Right lung (tissue), 2 donors: ENCODE measurements at regions not wholly inside any gene's neighbourhood (a gene's known extent, or its start where the extent isn't known, plus 50 kb on each side); places are given as distances from the start of the nearest gene placed in this dataset.

Experiments
- DNase-seq, 2 donors: peaks; one replicate each; pipeline ENCODE4 v3.0.0-alpha.2; 2013

DNA sequence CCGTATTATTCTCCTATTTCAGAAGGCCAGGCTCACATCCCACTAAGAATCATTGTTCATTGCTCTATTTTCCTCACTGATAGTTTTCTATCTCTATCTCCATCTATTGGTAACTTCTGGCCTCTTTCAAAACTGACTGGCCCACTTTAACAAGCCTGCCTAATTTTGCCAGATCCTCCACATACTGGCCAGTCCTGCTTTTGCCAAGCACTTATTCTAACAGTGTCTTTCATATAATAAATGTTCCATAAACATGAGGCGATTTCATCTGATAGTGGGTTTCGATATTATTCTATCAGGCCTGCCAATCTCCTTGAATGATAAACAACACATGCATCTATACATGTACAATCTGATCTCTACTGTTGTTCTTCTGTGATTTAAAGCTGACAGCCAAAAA, 125.9 kb upstream of the KCNH7 start:
- DNase-seq = no peak

GRCh38 chr2:162963156-162963555, 124.6 kb upstream of the KCNH7 start:
- DNase-seq = no peak

GRCh38 chr2:162945785-162946184, 107.2 kb upstream of the KCNH7 start:
- no peak for DNase-seq

DNA sequence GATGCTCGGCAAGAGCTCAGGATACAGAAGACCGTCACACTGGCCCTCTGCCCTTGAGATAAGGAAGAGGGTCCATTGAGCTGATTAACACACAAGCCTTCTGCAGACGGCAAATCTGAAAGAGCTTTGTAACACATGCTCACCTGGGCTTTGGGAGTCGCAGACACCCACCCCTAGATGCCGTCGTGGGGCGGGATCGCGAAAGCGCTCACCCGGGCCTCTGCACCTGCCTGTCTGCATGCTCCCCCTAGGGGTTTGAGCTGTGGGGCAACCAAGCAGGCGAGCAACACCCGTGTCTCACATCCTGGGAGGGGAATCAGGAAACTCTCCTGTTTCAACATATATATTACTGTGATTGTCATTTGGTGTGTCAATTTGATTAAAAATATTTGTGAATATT, 99.8 kb upstream of the KCNH7 start:
- DNase-seq = no peak

DNA sequence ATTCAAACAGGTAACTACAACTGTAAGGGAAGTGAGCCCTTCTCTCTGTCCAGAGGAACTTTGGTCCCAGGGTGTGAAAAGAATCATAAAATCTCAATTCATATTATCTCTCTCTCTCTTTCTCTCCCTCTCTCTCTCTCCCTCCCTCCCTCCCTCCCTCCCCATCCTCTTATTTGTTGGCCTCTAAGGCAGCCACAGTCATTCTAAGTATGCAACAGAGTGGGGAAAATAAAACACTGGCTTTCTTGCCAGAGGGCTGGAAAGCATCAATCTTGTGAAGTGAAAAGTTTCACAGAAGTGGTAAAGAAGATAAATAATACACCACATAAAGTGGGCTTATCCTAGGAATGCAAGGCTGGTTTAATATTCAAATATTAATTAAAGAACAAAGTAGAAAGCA, 95.6 kb upstream of the KCNH7 start:
- DNase-seq = no peak

- DNase-seq = no peak
Measured at GRCh38 chr2:162932416-162932815, 93.8 kb upstream of the KCNH7 start.

DNA sequence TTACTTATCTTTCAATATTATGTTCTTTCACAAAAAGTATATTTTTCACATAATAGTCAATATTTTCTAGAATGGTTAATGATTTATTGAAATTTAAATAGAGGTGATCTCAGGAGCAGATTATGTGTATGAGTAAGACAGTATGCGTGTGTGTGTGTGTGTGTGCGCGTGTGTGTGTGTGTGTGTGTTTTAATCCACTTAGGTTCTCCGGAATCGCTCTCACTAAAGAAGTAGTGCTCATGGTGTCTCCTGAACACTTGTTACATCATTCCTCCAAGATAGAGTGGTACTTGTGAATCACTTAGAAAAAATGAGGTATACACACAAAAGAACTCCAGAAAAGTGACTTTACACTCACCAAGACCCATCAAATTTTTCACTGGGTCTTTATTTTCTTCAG, 91.0 kb upstream of the KCNH7 start:
- DNase-seq = peak in 1 of 2 donors; percentile 8

DNA sequence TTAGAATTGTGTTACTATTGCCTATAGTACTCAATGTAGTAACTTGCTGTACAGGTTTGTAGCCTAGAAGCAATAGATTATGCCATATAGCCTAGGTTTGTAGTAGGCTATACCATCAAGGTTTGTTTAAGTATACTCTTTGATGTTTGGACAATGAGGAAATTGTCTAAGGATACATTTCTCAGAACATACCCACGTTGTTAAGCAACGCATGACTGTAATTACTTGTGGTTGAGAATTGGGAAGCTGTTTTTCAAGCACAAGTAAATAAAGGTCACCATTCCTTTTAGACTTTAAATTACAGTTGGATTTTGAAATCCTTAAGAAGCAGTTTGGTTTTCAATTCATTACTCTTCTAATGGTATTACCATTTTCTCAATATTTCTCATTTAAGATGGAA, 89.8 kb upstream of the KCNH7 start:
- no peak for DNase-seq

GRCh38 chr2:162926907-162927306, 88.3 kb upstream of the KCNH7 start:
- no peak for DNase-seq

DNA sequence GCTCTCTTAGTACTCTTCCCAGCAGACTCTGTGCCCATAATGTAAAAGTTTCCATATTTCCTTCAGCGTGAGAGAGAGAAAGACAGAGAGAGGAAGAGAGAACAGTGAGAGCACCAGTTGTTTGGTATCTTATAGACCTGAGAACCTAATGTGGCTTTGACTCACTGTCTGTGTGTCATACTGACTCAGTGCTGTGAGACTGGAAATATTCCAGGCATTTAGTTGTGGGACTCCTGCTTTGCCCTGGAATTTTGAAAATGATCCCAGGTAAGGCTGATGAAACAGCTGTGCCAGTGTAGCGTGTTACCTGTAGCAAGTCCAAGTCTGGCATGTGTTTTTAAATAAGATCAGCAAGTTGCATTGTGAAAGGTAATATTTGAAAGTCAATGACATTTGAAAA, 87.9 kb upstream of the KCNH7 start:
- DNase-seq = no peak

DNA sequence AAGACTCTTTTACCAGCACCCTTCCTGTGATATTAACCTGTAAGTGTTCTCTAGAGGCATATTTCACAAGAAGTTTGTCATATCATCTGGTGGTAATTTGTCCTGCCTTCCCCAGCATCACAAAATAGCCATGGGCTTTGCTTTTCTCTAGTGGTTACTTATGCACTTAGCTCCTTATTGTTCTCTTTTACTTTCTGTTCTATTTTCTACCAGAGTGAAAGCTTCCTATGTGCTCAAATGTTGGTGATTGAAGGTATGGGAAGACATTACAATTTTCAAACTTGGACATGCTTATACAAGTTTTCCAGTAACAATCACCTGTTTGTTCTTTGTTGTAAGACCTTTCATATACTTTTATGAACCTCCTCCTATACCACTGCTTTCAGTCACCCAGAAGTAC, 87.0 kb upstream of the KCNH7 start:
- no peak for DNase-seq

DNA sequence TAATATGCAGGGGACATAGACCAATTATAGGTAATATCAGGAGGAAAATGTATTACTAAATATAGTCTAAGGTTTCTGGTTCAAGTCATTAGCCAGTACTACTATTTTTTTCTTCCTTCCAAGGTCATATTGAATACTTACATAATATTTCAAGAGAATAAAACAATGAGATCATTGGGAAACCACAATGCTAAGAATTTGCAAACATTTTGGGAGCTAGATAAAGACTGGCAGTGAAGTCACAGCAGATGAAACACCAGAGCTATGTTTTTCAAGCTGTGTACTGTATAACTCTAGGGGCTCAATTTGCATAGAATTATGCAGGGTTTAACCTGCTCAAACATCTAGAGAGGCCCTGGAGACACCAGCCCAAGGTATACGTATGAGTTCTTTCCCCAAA, 80.5 kb upstream of the KCNH7 start:
- DNase-seq = no peak

DNA sequence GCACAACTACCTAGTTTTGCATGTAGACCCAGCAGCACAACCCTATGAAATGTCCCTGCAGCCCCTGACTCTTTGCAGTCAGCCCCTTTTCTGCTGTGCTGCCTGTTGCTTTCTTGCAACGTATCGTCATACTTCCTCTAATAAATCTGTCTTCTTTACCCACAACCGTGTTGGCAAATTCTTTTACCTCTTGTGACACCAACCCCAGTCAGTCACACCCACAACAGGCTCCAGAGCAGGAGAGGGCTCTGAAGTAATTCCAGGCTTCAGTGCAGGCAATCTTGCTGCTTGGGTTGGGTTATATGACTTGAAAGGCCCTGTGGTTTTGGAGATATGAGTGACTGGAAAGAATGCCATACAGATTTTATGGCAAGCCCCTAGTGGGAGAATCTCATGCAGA, 79.1 kb upstream of the KCNH7 start:
- DNase-seq = no peak

GRCh38 chr2:162916286-162916801, 77.8 kb upstream of the KCNH7 start:
- DNase-seq = no peak

GRCh38 chr2:162915858-162916257, 77.3 kb upstream of the KCNH7 start:
- DNase-seq = no peak

DNA sequence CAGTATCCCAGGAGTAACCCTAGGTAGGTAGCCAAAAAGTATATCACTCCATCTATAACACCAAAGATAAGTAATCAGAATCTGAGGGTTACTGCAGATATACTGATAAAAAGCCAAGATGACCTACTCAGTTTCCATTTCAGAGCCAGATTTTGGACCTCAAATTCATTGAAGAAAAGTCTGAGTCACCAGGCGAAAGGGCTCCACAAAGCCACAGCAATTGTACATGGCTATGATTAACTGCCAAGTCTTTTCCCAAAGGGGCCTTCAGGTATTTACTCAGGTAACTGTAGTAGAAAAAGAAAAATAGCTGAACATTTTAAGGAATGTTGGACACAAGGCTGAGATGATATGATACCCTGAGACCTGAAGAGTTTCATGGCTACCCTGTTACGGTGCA, 75.6 kb upstream of the KCNH7 start:
- no peak for DNase-seq

DNA sequence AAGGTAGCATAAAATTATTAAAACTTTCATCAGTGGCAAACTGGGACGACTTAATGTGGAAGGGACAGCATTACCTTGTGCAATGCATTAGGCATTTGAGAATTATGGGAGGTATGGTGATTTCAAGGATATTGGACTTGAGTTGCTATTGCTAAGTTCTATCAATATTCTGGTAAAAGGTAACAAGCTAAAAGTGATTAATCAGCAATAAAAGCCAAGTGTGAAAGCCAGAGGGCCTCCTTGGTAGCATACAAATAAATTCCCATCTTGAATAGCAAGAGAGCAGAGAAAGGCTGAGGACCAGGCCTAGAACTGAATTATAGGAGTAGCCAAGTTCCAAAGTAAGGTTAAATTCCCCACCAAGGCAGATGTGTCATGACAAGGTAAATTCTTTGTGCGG, 74.2 kb upstream of the KCNH7 start:
- no peak for DNase-seq

- DNase-seq = no peak
Measured at GRCh38 chr2:162908567-162908966, 70.0 kb upstream of the KCNH7 start.

GRCh38 chr2:162890690-162891311, 52.2 kb upstream of the KCNH7 start:
- peak; percentile 2 to 3 for DNase-seq

DNA sequence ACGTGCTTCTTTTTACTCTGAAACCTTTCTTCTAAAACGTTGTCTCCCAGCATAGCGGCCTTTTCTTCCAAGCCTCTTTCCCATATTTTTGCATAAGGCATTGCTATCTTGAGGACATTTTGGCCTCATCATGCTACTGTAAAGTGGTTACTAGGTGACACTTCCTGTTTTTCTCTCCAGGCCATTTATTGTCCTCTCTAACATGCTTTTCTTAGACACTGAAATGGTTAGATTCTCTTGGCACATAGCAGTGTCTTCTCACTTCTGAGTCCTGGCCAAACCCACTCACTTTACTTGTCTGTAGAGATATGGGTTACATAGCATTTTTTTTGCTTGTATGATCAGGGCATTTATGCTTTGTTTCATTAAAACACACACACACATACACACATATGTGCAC, 50.1 kb upstream of the KCNH7 start:
- no peak for DNase-seq
